ENCODE measurements at regions not wholly inside any gene's neighbourhood (a gene's known extent, or its start where the extent isn't known, plus 50 kb on each side); places are given as distances from the start of the nearest gene placed in this dataset.
A peak's percentile ranks its signal among the peaks of the same experiment; 100 is the strongest.

DNA sequence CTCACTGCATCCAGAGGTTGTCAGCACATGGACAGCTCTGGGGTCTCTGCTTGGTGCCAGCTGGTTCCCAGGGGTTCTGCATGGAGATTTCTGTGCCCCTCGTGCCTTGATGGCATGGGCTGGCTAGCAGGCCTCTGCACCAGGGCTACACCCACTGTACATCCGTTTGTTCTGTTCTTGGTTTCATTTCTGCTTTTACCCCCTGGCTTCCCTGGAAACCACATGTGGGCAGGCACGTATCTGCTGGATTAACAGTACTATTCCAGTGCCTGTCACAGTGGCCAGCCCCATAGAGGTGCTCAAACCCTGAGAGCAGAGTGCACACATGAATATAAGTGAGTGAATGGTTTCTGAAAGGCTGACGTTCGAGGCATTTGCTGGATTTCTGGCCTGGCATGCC lies 207.2 kb upstream of the GPR26 start:
- Histone ChIP-seq H3K4me3 (no peak overlapping the region), H3K4me1 (no peaks in the 10 kb centered on the region), H3K9me3 (no peaks in the 10 kb centered on the region), H3K27me3 (no peaks in the 10 kb centered on the region), H3K27ac (no peak overlapping the region), H3K36me3 (no peaks in the 10 kb centered on the region)
- TF ChIP-seq POLR2AphosphoS5 (IDR thresholded peaks at IDR 0.05), result no peak
- TF ChIP-seq, protein P1, sequence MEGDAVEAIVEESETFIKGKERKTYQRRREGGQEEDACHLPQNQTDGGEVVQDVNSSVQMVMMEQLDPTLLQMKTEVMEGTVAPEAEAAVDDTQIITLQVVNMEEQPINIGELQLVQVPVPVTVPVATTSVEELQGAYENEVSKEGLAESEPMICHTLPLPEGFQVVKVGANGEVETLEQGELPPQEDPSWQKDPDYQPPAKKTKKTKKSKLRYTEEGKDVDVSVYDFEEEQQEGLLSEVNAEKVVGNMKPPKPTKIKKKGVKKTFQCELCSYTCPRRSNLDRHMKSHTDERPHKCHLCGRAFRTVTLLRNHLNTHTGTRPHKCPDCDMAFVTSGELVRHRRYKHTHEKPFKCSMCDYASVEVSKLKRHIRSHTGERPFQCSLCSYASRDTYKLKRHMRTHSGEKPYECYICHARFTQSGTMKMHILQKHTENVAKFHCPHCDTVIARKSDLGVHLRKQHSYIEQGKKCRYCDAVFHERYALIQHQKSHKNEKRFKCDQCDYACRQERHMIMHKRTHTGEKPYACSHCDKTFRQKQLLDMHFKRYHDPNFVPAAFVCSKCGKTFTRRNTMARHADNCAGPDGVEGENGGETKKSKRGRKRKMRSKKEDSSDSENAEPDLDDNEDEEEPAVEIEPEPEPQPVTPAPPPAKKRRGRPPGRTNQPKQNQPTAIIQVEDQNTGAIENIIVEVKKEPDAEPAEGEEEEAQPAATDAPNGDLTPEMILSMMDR (IDR thresholded peaks at IDR 0.05), result no peak
- TF ChIP-seq POLR2A (IDR thresholded peaks at IDR 0.05), result no peak
- no peak for TF ChIP-seq EP300 (IDR thresholded peaks at IDR 0.05)
- peak; percentile 19 for DNase-seq
- intact Hi-C loops (cut with DNase I), result no loop called here
- WGBS, 2 donors, result 57 to 66% methylated on average over 5 of the region's 5 CpGs

DNA sequence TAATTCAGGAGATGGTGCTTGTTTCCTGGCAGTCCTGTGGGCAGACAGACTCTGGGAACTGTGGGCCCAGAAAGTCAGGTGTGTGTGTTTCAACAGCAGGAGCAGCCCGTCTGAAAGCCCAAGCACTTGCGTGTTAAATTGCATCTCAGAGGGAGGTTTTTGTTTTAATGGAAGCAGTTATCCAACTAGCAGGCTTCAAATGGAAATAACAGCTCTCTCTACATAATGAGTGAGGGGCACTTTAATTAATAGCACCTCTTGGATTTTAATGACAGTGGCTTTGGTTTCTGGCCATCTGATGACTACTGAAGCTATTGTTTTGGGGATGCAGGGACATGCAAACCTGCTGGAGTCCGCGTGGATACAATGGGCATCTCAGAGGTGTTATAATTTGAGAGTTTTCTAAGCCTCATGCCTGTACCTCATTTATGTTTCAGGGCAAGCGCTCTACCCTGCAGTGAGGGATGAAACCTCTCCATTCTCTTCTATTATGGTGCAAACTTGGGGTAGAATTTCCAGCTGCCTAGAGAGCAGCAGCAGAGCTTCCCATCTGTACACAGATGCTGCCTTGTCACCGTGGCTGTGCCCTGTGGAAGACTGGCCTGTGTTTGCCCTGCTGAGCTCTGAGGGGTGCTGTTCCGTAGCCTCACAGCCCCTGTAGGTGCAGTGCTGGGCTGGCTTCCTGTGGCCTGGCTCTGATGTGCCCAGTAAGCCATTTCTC lies 206.6 kb upstream of the GPR26 start:
- Histone ChIP-seq H3K4me1 (no peaks in the 10 kb centered on the region), H3K27ac (no peak overlapping the region), H3K27me3 (no peaks in the 10 kb centered on the region), H3K9me3 (no peaks in the 10 kb centered on the region), H3K36me3 (no peaks in the 10 kb centered on the region), H3K4me3 (no peak overlapping the region)
- 61 to 74% methylated on average over 7 of the region's 7 CpGs for WGBS, 2 donors
- no peak for TF ChIP-seq POLR2A (IDR thresholded peaks at IDR 0.05)
- TF ChIP-seq EP300 (IDR thresholded peaks at IDR 0.05), result no peak
- TF ChIP-seq POLR2AphosphoS5 (IDR thresholded peaks at IDR 0.05), result no peak
- TF ChIP-seq, protein P1 (IDR thresholded peaks at IDR 0.05), result no peak
- intact Hi-C loops (cut with DNase I), result no loop called here
- no peak for DNase-seq

DNA sequence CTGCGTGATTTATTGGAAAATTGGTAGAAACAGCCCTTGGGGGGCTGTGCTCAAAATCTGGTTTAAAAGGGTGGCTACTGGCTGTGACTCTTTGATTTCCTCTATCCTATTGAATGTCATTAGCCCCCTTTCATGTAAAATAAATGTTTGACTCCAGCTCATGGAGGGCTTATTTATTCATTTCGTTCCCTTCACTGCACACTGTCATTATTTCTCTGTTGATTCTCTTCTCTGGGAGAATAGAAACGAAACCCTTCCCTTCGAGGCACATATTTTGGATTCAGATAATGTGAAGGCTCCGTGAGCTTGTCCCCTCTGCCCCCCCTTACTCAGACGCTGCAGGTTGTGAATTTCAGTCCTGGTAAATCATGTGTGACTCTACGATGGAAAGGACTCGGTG lies 203.9 kb upstream of the GPR26 start:
- Histone ChIP-seq H3K4me1 (no peaks in the 10 kb centered on the region), H3K9me3 (no peaks in the 10 kb centered on the region), H3K4me3 (no peak overlapping the region), H3K27ac (no peak overlapping the region), H3K36me3 (no peaks in the 10 kb centered on the region), H3K27me3 (no peaks in the 10 kb centered on the region)
- intact Hi-C loops (cut with DNase I), result no loop called here
- 82 to 84% methylated on average over 8 of the region's 8 CpGs for WGBS, 2 donors
- no peak for TF ChIP-seq POLR2AphosphoS5 (IDR thresholded peaks at IDR 0.05)
- TF ChIP-seq POLR2A (IDR thresholded peaks at IDR 0.05), result no peak
- TF ChIP-seq, protein P1 (IDR thresholded peaks at IDR 0.05), result no peak
- no peak for TF ChIP-seq EP300 (IDR thresholded peaks at IDR 0.05)
- no peak for DNase-seq

DNA sequence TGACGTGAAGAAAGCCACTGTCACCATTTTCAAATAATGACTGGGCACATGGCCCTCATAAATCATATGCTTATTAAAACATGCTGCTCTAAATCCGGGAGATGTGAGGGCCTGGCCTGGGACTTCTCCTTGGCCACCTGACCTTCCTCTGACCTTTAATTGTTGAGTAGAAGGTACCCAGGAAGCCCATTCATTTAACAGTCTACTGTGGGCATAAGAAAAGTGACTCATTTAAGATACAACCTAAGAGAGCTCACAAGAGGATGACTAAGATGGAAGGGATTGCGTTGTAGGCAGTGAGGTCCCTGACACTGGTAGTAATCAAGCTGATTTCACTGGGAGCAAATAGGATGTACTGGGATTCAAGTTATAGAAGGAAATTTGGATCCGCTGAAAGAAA lies 203.4 kb upstream of the GPR26 start:
- H3K4me3 ChIP-seq, result no peak overlapping the region
- H3K27ac ChIP-seq, result no peak overlapping the region
- intact Hi-C loops (cut with DNase I), result no loop called here
- WGBS, 2 donors, result 37 to 68% methylated on average over 4 of the region's 4 CpGs
- H3K9me3 ChIP-seq, result no peaks in the 10 kb centered on the region
- peak; percentile 6 for DNase-seq
- TF ChIP-seq, protein P1 (IDR thresholded peaks at IDR 0.05), result no peak
- TF ChIP-seq POLR2A (IDR thresholded peaks at IDR 0.05) (no peak), POLR2AphosphoS5 (IDR thresholded peaks at IDR 0.05) (no peak), EP300 (IDR thresholded peaks at IDR 0.05) (no peak)
- no peaks in the 10 kb centered on the region for H3K36me3 ChIP-seq
- no peaks in the 10 kb centered on the region for H3K27me3 ChIP-seq
- no peaks in the 10 kb centered on the region for H3K4me1 ChIP-seq

DNA sequence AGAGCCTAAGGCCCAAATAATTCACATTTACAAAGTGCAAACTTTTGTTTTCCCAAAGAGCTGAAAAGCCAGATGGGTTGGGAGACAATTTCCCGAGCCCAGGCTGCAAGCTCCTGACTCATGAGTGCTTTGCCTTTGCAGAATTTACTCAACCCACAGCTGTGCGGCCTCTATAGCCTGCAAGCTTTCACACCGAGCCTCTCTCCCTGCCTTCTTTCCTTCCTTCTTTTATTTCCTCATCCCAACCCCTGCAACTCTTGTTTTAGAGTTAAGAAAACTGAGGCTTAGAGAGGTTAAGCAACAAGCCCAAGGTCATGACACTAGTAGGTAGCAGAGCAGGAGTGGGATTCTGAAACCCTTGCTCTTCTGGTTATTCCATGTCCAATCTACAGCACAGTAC lies 203.0 kb upstream of the GPR26 start:
- no peaks in the 10 kb centered on the region for H3K4me1 ChIP-seq
- H3K36me3 ChIP-seq, result no peaks in the 10 kb centered on the region
- TF ChIP-seq POLR2AphosphoS5 (IDR thresholded peaks at IDR 0.05), result no peak
- no peak for TF ChIP-seq EP300 (IDR thresholded peaks at IDR 0.05)
- TF ChIP-seq POLR2A (IDR thresholded peaks at IDR 0.05), result no peak
- TF ChIP-seq, protein P1 (IDR thresholded peaks at IDR 0.05), result no peak
- no peaks in the 10 kb centered on the region for H3K9me3 ChIP-seq
- WGBS, 2 donors, result 28 to 69% methylated on average over 3 of the region's 3 CpGs
- no peak overlapping the region for H3K4me3 ChIP-seq
- H3K27ac ChIP-seq, result no peak overlapping the region
- intact Hi-C loops (cut with DNase I), result no loop called here
- no peak for DNase-seq
- no peaks in the 10 kb centered on the region for H3K27me3 ChIP-seq

Measured in sigmoid colon (tissue), 6 donors.